H9 (cell line): ENCODE measurements at regions not wholly inside any gene's neighbourhood (a gene's known extent, or its start where the extent isn't known, plus 50 kb on each side); places are given as distances from the start of the nearest gene placed in this dataset.

Experiments
- DNase-seq: peaks from one replicate; pipeline ENCODE4 v3.0.0-alpha.2; 2017
- H2AFZ ChIP-seq: one replicate; pipeline ENCODE4 v1.6.1; 2013; ENCODE audit warnings: mild to moderate bottlenecking, low read length, control low read depth, moderate library complexity
- H2AK5ac ChIP-seq: 2 replicates; pipeline ENCODE4 v1.6.1; 2013; ENCODE audit warnings: low read length, control low read depth, mixed read lengths; ENCODE audit not compliant: insufficient read length
- H2BK120ac ChIP-seq: one replicate; pipeline ENCODE4 v1.6.1; 2013; ENCODE audit warnings: low read depth, mild to moderate bottlenecking, low read length, control low read depth, inconsistent platforms; ENCODE audit not compliant: poor library complexity, severe bottlenecking
- H2BK12ac ChIP-seq: 2 replicates; pipeline ENCODE4 v1.6.1; 2013; ENCODE audit warnings: low read length, control low read depth, mixed read lengths, low read depth; ENCODE audit not compliant: insufficient read length
- H2BK15ac ChIP-seq: 2 replicates; pipeline ENCODE4 v1.6.1; 2013; ENCODE audit warnings: low read depth, low read length, control low read depth
- H2BK20ac ChIP-seq: one replicate; pipeline ENCODE4 v1.6.1; 2013; ENCODE audit warnings: low read depth, mild to moderate bottlenecking, low read length, control low read depth, inconsistent platforms; ENCODE audit not compliant: poor library complexity, severe bottlenecking
- H2BK5ac ChIP-seq: 2 replicates; pipeline ENCODE4 v1.6.1; 2013; ENCODE audit warnings: low read length, control low read depth, mixed read lengths; ENCODE audit not compliant: insufficient read length
- H3K14ac ChIP-seq: 2 replicates; pipeline ENCODE4 v1.6.1; 2013; ENCODE audit warnings: low read length, control low read depth; ENCODE audit not compliant: insufficient read depth
- H3K18ac ChIP-seq: 2 replicates; pipeline ENCODE4 v1.6.1; 2013; ENCODE audit warnings: low read depth, mild to moderate bottlenecking, mixed read lengths, low read length, control low read depth; ENCODE audit not compliant: insufficient read length
- H3K23ac ChIP-seq: 2 replicates; pipeline ENCODE4 v1.6.1; 2013; ENCODE audit warnings: low read length, control low read depth, mixed read lengths, low read depth; ENCODE audit not compliant: insufficient read length
- H3K23me2 ChIP-seq: 2 replicates; pipeline ENCODE4 v1.6.1; 2013; ENCODE audit warnings: low read depth, mild to moderate bottlenecking, mixed read lengths, low read length, control low read depth; ENCODE audit not compliant: insufficient read length, poor library complexity, severe bottlenecking
- H3K27ac ChIP-seq: 2 replicates; pipeline ENCODE4 v1.5.1; 2013; ENCODE audit warnings: low read length, control low read depth, mixed read lengths, low read depth; ENCODE audit not compliant: insufficient read length
- H3K27me3 ChIP-seq: 2 replicates; pipeline ENCODE4 v1.6.1; 2013; ENCODE audit warnings: low read length, control low read depth, inconsistent platforms; ENCODE audit not compliant: insufficient read depth
- H3K4ac ChIP-seq: 2 replicates; pipeline ENCODE4 v1.6.1; 2013; ENCODE audit warnings: low read depth, mild to moderate bottlenecking, control low read depth, inconsistent platforms, low read length, moderate library complexity
- H3K4me1 ChIP-seq: 2 replicates; pipeline ENCODE4 v1.6.1; 2013; ENCODE audit warnings: low read length, control low read depth, inconsistent platforms; ENCODE audit not compliant: insufficient read depth
- H3K4me2 ChIP-seq: 2 replicates; pipeline ENCODE4 v1.6.1; 2013; ENCODE audit warnings: low read length, control low read depth, mixed read lengths; ENCODE audit not compliant: insufficient read length, insufficient read depth
- H3K56ac ChIP-seq: 2 replicates; pipeline ENCODE4 v1.6.1; 2013; ENCODE audit warnings: low read depth, mild to moderate bottlenecking, mixed read lengths, low read length, control low read depth; ENCODE audit not compliant: insufficient read length
- H3K79me1 ChIP-seq: 2 replicates; pipeline ENCODE4 v1.6.1; 2013; ENCODE audit warnings: low read depth, mild to moderate bottlenecking, moderate library complexity, low read length, control low read depth, inconsistent platforms; ENCODE audit not compliant: insufficient read depth, poor library complexity, severe bottlenecking
- H3K79me2 ChIP-seq: 2 replicates; pipeline ENCODE4 v1.6.1; 2013; ENCODE audit warnings: low read length, control low read depth, inconsistent platforms; ENCODE audit not compliant: insufficient read depth
- H3K9ac ChIP-seq: 2 replicates; pipeline ENCODE4 v1.6.1; 2013; ENCODE audit warnings: low read length, control low read depth, mixed read lengths; ENCODE audit not compliant: insufficient read length; ENCODE audit errors: extremely low read depth
- H3K9me3 ChIP-seq: one replicate; pipeline ENCODE4 v1.6.1; 2013; ENCODE audit warnings: low read depth, low read length, inconsistent platforms; ENCODE audit not compliant: control insufficient read depth
- H3T11ph ChIP-seq: one replicate; pipeline ENCODE4 v1.6.1; 2013; ENCODE audit warnings: mild to moderate bottlenecking, low read length, control low read depth, inconsistent platforms
- H4K20me1 ChIP-seq: one replicate; pipeline ENCODE4 v1.6.1; 2013; ENCODE audit not compliant: control insufficient read depth, insufficient read length, insufficient read depth
- H4K5ac ChIP-seq: 2 replicates; pipeline ENCODE4 v1.6.1; 2013; ENCODE audit warnings: low read depth, mild to moderate bottlenecking, mixed read lengths, low read length, control low read depth; ENCODE audit not compliant: insufficient read length
- H4K8ac ChIP-seq: replicated peaks from 2 replicates; pipeline ENCODE4 v1.6.1; 2013; ENCODE audit warnings: low read length, control low read depth, mixed read lengths, low read depth; ENCODE audit not compliant: insufficient read length
- H4K91ac ChIP-seq: 2 replicates; pipeline ENCODE4 v1.6.1; 2013; ENCODE audit warnings: low read depth, mild to moderate bottlenecking, moderate library complexity, mixed read lengths, low read length, control low read depth; ENCODE audit not compliant: insufficient read length
- H3K27ac Mint-ChIP-seq, 3 experiments: 2 replicates in 2 of 3; 3 replicates in 1 of 3; pipeline ENCODE4 v1.8.0; 2020 to 2021; ENCODE audit warnings: mixed read lengths in 3 of 3, mild to moderate bottlenecking in 1 of 3, moderate library complexity in 1 of 3
- H3K27me3 Mint-ChIP-seq: 2 replicates; pipeline ENCODE4 v1.8.0; 2021; ENCODE audit warnings: low read depth, mild to moderate bottlenecking, moderate library complexity, mixed read lengths
- H3K36me3 Mint-ChIP-seq, 3 experiments: 2 replicates in 2 of 3; 3 replicates in 1 of 3; pipeline ENCODE4 v1.8.0; 2020 to 2021; ENCODE audit warnings: low read depth in 3 of 3, mixed read lengths in 3 of 3; ENCODE audit not compliant: insufficient read depth in 1 of 3
- H3K4me1 Mint-ChIP-seq, 2 experiments: 2 replicates each; pipeline ENCODE4 v1.8.0; 2020; ENCODE audit warnings: mixed read lengths in 2 of 2
- H3K4me3 Mint-ChIP-seq, 2 experiments: 2 replicates in 1 of 2; 3 replicates in 1 of 2; pipeline ENCODE4 v1.8.0; 2020 to 2021; ENCODE audit warnings: mild to moderate bottlenecking in 2 of 2, mixed read lengths in 2 of 2, moderate library complexity in 1 of 2
- H3K9me3 Mint-ChIP-seq, 2 experiments: 2 replicates in 1 of 2; 3 replicates in 1 of 2; pipeline ENCODE4 v1.8.0; 2020; ENCODE audit warnings: mild to moderate bottlenecking in 2 of 2, mixed read lengths in 2 of 2, moderate library complexity in 1 of 2
- WGBS: extraction: QIAGEN DNeasy Blood & Tissue Kit; methylation state at CpG from one replicate; pipeline ENCODE4 v1.1.7; 2013; ENCODE audit warnings: missing lambda C conversion rate, low lambda C conversion rate, mixed read lengths; ENCODE audit not compliant: insufficient read length; ENCODE audit errors: extremely low coverage; 5-methylcytosine and 5-hydroxymethylcytosine counted together
- TF ChIP-seq, protein P1 (sequence below): fragments of 200-600 bp; sonication (generic); conservative IDR thresholded peaks from 3 replicates; pipeline ENCODE4 v1.8.0; 2021; ENCODE audit warnings: antibody characterized with exemption, mild to moderate bottlenecking

DNA sequence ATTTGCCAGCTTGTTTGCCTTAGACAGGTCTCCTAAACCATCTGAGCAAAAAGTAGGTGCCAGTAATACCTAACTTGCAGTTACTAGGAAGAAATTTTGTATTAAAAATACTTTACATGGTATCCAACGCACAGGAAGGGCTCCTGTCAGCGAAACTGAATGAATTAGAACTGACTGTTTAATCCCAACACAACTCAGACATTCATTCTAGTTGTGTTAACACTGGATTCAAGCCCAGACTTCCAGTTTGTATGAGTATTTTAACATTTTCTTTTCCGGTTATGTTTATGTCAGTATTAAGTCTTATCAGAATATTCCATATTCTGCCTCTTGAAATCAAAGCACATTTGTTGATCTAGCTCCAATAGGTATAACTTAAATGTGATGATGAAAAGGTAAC, 82.0 kb upstream of the SOX2 start:
- Histone ChIP-seq H2BK15ac (no peak overlapping the region), H4K8ac (no peak overlapping the region), H3K4ac (no peak overlapping the region), H3K9ac (no peak overlapping the region), H2AK5ac (no peak overlapping the region), H3K4me2 (no peak overlapping the region), H2AFZ (no peak overlapping the region), H3K23ac (no peak overlapping the region), H3K56ac (no peak overlapping the region), H3K79me2 (no peaks in the 10 kb centered on the region), H3K79me1 (no peaks in the 10 kb centered on the region), H2BK120ac (no peak overlapping the region), H3K27me3 (no peaks in the 10 kb centered on the region), H4K5ac (no peak overlapping the region), H4K20me1 (no peaks in the 10 kb centered on the region), H3K4me1 (no peaks in the 10 kb centered on the region), H3K14ac (no peak overlapping the region), H3K9me3 (no peaks in the 10 kb centered on the region), H2BK5ac (no peak overlapping the region), H3K23me2 (no peaks in the 10 kb centered on the region), H3K18ac (no peak overlapping the region), H3T11ph (no peak overlapping the region), H2BK12ac (no peak overlapping the region), H2BK20ac (no peak overlapping the region), H3K27ac (no peak overlapping the region), H4K91ac (no peak overlapping the region)
- Mint-ChIP-seq H3K9me3 (no peaks in the 10 kb centered on the region), H3K4me3 (no peak overlapping the region), H3K27ac (no peak overlapping the region), H3K27me3 (no peaks in the 10 kb centered on the region), H3K4me1 (no peaks in the 10 kb centered on the region), H3K36me3 (no peaks in the 10 kb centered on the region)
- TF ChIP-seq, protein P1, sequence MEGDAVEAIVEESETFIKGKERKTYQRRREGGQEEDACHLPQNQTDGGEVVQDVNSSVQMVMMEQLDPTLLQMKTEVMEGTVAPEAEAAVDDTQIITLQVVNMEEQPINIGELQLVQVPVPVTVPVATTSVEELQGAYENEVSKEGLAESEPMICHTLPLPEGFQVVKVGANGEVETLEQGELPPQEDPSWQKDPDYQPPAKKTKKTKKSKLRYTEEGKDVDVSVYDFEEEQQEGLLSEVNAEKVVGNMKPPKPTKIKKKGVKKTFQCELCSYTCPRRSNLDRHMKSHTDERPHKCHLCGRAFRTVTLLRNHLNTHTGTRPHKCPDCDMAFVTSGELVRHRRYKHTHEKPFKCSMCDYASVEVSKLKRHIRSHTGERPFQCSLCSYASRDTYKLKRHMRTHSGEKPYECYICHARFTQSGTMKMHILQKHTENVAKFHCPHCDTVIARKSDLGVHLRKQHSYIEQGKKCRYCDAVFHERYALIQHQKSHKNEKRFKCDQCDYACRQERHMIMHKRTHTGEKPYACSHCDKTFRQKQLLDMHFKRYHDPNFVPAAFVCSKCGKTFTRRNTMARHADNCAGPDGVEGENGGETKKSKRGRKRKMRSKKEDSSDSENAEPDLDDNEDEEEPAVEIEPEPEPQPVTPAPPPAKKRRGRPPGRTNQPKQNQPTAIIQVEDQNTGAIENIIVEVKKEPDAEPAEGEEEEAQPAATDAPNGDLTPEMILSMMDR: no peak
- no CpG with 5 or more reads among the region's 3 CpGs for WGBS
- DNase-seq: no peak
